Activated CD8-positive, alpha-beta T cell treated with anti-CD3 and anti-CD28 coated beads for 36 hours (primary cell): ENCODE measurements at regions not wholly inside any gene's neighbourhood (a gene's known extent, or its start where the extent isn't known, plus 50 kb on each side); places are given as distances from the start of the nearest gene placed in this dataset.

Experiments
- ATAC-seq: fragments of 200-7000 bp; cut with Tn5 transposase; one replicate; pipeline ENCODE4 v1.10.0; 2021; ENCODE audit warnings: mild to moderate bottlenecking, moderate library complexity
- CTCF ChIA-PET: fragments of 350-600 bp; sonication (Branson Sonifier 250); formaldehyde crosslinking; loops from one replicate; lab custom pipeline; 2021; ENCODE audit warnings: antibody characterized with exemption; lab: Charles Lee
- POLR2A ChIA-PET: fragments of 350-600 bp; sonication (Branson Sonifier 250); formaldehyde crosslinking; loops from one replicate; lab custom pipeline; 2021; ENCODE audit warnings: antibody characterized with exemption; lab: Charles Lee
- DNase-seq: peaks from one replicate; pipeline ENCODE4 v3.0.0-alpha.2; 2020
- H3K27ac Mint-ChIP-seq: one replicate; pipeline ENCODE4 v1.8.0; 2021; ENCODE audit warnings: mild to moderate bottlenecking, mixed read lengths
- H3K27me3 Mint-ChIP-seq: one replicate; pipeline ENCODE4 v1.8.0; 2021; ENCODE audit warnings: mixed read lengths
- H3K36me3 Mint-ChIP-seq: one replicate; pipeline ENCODE4 v1.8.0; 2021; ENCODE audit warnings: low read depth, mixed read lengths
- H3K4me1 Mint-ChIP-seq: one replicate; pipeline ENCODE4 v1.8.0; 2021; ENCODE audit warnings: low read depth, mixed read lengths
- H3K4me3 Mint-ChIP-seq: one replicate; pipeline ENCODE4 v1.8.0; 2021; ENCODE audit warnings: mild to moderate bottlenecking, moderate library complexity, mixed read lengths
- H3K9me3 Mint-ChIP-seq: one replicate; pipeline ENCODE4 v1.8.0; 2021; ENCODE audit warnings: mixed read lengths
- CTCF ChIP-seq: fragments of 200-600 bp; IDR thresholded peaks from one replicate; pipeline ENCODE4 v1.8.0; 2022; ENCODE audit warnings: antibody characterized with exemption, mild to moderate bottlenecking
- intact Hi-C: fragments of 100-400 bp; cut with micrococcal nuclease; formaldehyde crosslinking; loops from one replicate; pipeline ENCODE4 v1.10.0; 2022

- H3K9me3 Mint-ChIP-seq, result no peaks in the 10 kb centered on the region
- TF ChIP-seq CTCF, result no peak
- no peak overlapping the region for H3K27ac Mint-ChIP-seq
- H3K4me1 Mint-ChIP-seq, result no peaks in the 10 kb centered on the region
- no peaks in the 10 kb centered on the region for H3K27me3 Mint-ChIP-seq
- ATAC-seq, result no peak
- no peaks in the 10 kb centered on the region for H3K36me3 Mint-ChIP-seq
- POLR2A ChIA-PET, result no interaction called here
- CTCF ChIA-PET, result no interaction called here
- no peak for DNase-seq
- H3K4me3 Mint-ChIP-seq, result no peak overlapping the region
- intact Hi-C loops, result no loop called here
Observed at GRCh38 chr1:81437213-81437612, 363.5 kb upstream of the ADGRL2 start.

GRCh38 chr1:81435175-81435574, 365.6 kb upstream of the ADGRL2 start:
- H3K4me1 Mint-ChIP-seq, result no peaks in the 10 kb centered on the region
- no peaks in the 10 kb centered on the region for H3K27me3 Mint-ChIP-seq
- no peaks in the 10 kb centered on the region for H3K36me3 Mint-ChIP-seq
- TF ChIP-seq CTCF, result no peak
- ChIA-PET POLR2A (no interaction called here), CTCF (no interaction called here)
- H3K4me3 Mint-ChIP-seq, result no peak overlapping the region
- no peak overlapping the region for H3K27ac Mint-ChIP-seq
- DNase-seq, result no peak
- ATAC-seq, result no peak
- no peaks in the 10 kb centered on the region for H3K9me3 Mint-ChIP-seq
- intact Hi-C loops, result no loop called here

- no peak for ATAC-seq
- no peak for TF ChIP-seq CTCF
- ChIA-PET CTCF (no interaction called here), POLR2A (no interaction called here)
- Mint-ChIP-seq H3K4me1 (no peaks in the 10 kb centered on the region), H3K4me3 (no peak overlapping the region), H3K27ac (no peak overlapping the region), H3K36me3 (no peaks in the 10 kb centered on the region), H3K9me3 (peaks cover 2% of the 10 kb centered on the region), H3K27me3 (no peaks in the 10 kb centered on the region)
- intact Hi-C loops, result no loop called here
- no peak for DNase-seq
Observed at GRCh38 chr1:81433676-81434075, 367.1 kb upstream of the ADGRL2 start.

- intact Hi-C loops, result no loop called here
Observed at GRCh38 chr1:81432654-81433109, 368.1 kb upstream of the ADGRL2 start.

GRCh38 chr1:81432059-81432458, 368.7 kb upstream of the ADGRL2 start:
- intact Hi-C loops, result no loop called here
- H3K4me1 Mint-ChIP-seq, result no peaks in the 10 kb centered on the region
- DNase-seq, result no peak
- TF ChIP-seq CTCF, result no peak
- POLR2A ChIA-PET, result no interaction called here
- H3K9me3 Mint-ChIP-seq, result peaks cover 6% of the 10 kb centered on the region
- CTCF ChIA-PET, result no interaction called here
- no peaks in the 10 kb centered on the region for H3K27me3 Mint-ChIP-seq
- H3K36me3 Mint-ChIP-seq, result no peaks in the 10 kb centered on the region
- no peak overlapping the region for H3K4me3 Mint-ChIP-seq
- H3K27ac Mint-ChIP-seq, result no peak overlapping the region
- ATAC-seq, result no peak

More at GRCh38 chr1:81432654-81433109, 368.1 kb upstream of the ADGRL2 start:
- Mint-ChIP-seq H3K9me3 (peaks cover 2% of the 10 kb centered on the region), H3K4me1 (no peaks in the 10 kb centered on the region), H3K27ac (no peak overlapping the region), H3K36me3 (no peaks in the 10 kb centered on the region), H3K4me3 (no peak overlapping the region), H3K27me3 (no peaks in the 10 kb centered on the region)
- no peak for ATAC-seq
- no peak for TF ChIP-seq CTCF
- CTCF ChIA-PET, result no interaction called here
- DNase-seq, result no peak
- POLR2A ChIA-PET, result no interaction called here
